Mesenchymal stem cell (in vitro differentiated cells and primary cell): ENCODE measurements at regions not wholly inside any gene's neighbourhood (a gene's known extent, or its start where the extent isn't known, plus 50 kb on each side); places are given as distances from the start of the nearest gene placed in this dataset.

ENCODE experiments used
- DNase-seq: peaks from one replicate; pipeline ENCODE4 v3.0.0-alpha.2; 2013
- H2AFZ ChIP-seq: one replicate; pipeline ENCODE4 v1.6.1; 2013; ENCODE audit warnings: low read depth, mild to moderate bottlenecking, control low read depth, inconsistent platforms, low read length, moderate library complexity
- H2AK5ac ChIP-seq: 2 replicates; pipeline ENCODE4 v1.6.1; 2013; ENCODE audit warnings: low read length, moderate library complexity, mild to moderate bottlenecking, inconsistent platforms; ENCODE audit not compliant: severe bottlenecking
- H2BK120ac ChIP-seq: one replicate; pipeline ENCODE4 v1.6.1; 2013; ENCODE audit warnings: low read depth, mild to moderate bottlenecking, inconsistent platforms, low read length, moderate library complexity
- H2BK12ac ChIP-seq, 2 experiments: one replicate each; pipeline ENCODE4 v1.6.1; 2013; ENCODE audit warnings: inconsistent platforms in 2 of 2, low read length in 2 of 2, mild to moderate bottlenecking in 2 of 2, moderate library complexity in 2 of 2, control low read depth in 1 of 2
- H2BK15ac ChIP-seq: one replicate; pipeline ENCODE4 v1.6.1; 2013; ENCODE audit warnings: mild to moderate bottlenecking, low read depth, inconsistent platforms; ENCODE audit not compliant: poor library complexity, severe bottlenecking
- H2BK5ac ChIP-seq: 2 replicates; pipeline ENCODE4 v1.6.1; 2013; ENCODE audit warnings: low read depth, mild to moderate bottlenecking, low read length, control low read depth, inconsistent platforms; ENCODE audit not compliant: poor library complexity, severe bottlenecking
- H3K14ac ChIP-seq, 2 experiments: one replicate each; pipeline ENCODE4 v1.6.1; 2013; ENCODE audit warnings: inconsistent platforms in 2 of 2, low read length in 2 of 2, control low read depth in 1 of 2, mild to moderate bottlenecking in 1 of 2, moderate library complexity in 1 of 2
- H3K18ac ChIP-seq, 2 experiments: one replicate each; pipeline ENCODE4 v1.6.1; 2013; ENCODE audit warnings: inconsistent platforms in 2 of 2, low read length in 2 of 2, control low read depth in 1 of 2, low read depth in 1 of 2, mild to moderate bottlenecking in 1 of 2
- H3K23ac ChIP-seq, 2 experiments: one replicate each; pipeline ENCODE4 v1.6.1; 2013; ENCODE audit warnings: inconsistent platforms in 2 of 2, low read length in 2 of 2, mild to moderate bottlenecking in 2 of 2, moderate library complexity in 2 of 2, control low read depth in 1 of 2
- H3K27ac ChIP-seq: 2 replicates; pipeline ENCODE4 v1.5.1; 2013; ENCODE audit warnings: mild to moderate bottlenecking, moderate library complexity, low read length, control low read depth, inconsistent platforms; ENCODE audit not compliant: poor library complexity, severe bottlenecking
- H3K27me3 ChIP-seq, 2 experiments: 2 replicates each; pipeline versions ENCODE4 v1.6.1 to v1.7.0; 2013; ENCODE audit warnings: low read length in 2 of 2, mild to moderate bottlenecking in 2 of 2, moderate library complexity in 2 of 2, control low read depth in 1 of 2, inconsistent platforms in 1 of 2; ENCODE audit not compliant: control insufficient read depth in 1 of 2, insufficient read depth in 1 of 2
- H3K36me3 ChIP-seq, 2 experiments: 2 replicates each; pipeline versions ENCODE4 v1.6.1 to v1.7.0; 2013; ENCODE audit warnings: low read length in 2 of 2, control low read depth in 1 of 2, inconsistent platforms in 1 of 2, low read depth in 1 of 2, mild to moderate bottlenecking in 1 of 2; ENCODE audit not compliant: insufficient read depth in 2 of 2, control insufficient read depth in 1 of 2
- H3K4ac ChIP-seq, 2 experiments: one replicate each; pipeline ENCODE4 v1.6.1; 2013; ENCODE audit warnings: inconsistent platforms in 2 of 2, low read length in 2 of 2, mild to moderate bottlenecking in 2 of 2, moderate library complexity in 2 of 2, control low read depth in 1 of 2, low read depth in 1 of 2
- H3K4me1 ChIP-seq: 2 replicates; pipeline ENCODE4 v1.6.1; 2013; ENCODE audit warnings: low read depth, low read length, control low read depth; ENCODE audit not compliant: control insufficient read depth, insufficient read depth
- H3K4me2 ChIP-seq: 2 replicates; pipeline ENCODE4 v1.6.1; 2013; ENCODE audit warnings: low read length, mild to moderate bottlenecking, inconsistent platforms; ENCODE audit not compliant: poor library complexity, severe bottlenecking
- H3K4me3 ChIP-seq, 2 experiments: 2 replicates each; pipeline versions ENCODE4 v1.5.1 to v1.7.0; 2013; ENCODE audit warnings: low read length in 2 of 2, mild to moderate bottlenecking in 2 of 2, control low read depth in 1 of 2, low read depth in 1 of 2; ENCODE audit not compliant: insufficient read depth in 1 of 2
- H3K79me1 ChIP-seq: replicated peaks from 2 replicates; pipeline ENCODE4 v1.6.1; 2013; ENCODE audit warnings: mild to moderate bottlenecking, control low read depth, low read length, inconsistent platforms; ENCODE audit not compliant: poor library complexity, severe bottlenecking
- H3K9ac ChIP-seq: 2 replicates; pipeline ENCODE4 v1.7.0; 2013; ENCODE audit warnings: mild to moderate bottlenecking, low read length, moderate library complexity
- H3K9me3 ChIP-seq: 2 replicates; pipeline ENCODE4 v1.7.0; 2013; ENCODE audit warnings: mild to moderate bottlenecking, low read length; ENCODE audit not compliant: control insufficient read depth
- H4K8ac ChIP-seq: one replicate; pipeline ENCODE4 v1.6.1; 2013; ENCODE audit warnings: inconsistent platforms, mild to moderate bottlenecking, low read length, moderate library complexity
- H4K91ac ChIP-seq: one replicate; pipeline ENCODE4 v1.6.1; 2013; ENCODE audit warnings: mild to moderate bottlenecking, low read length, inconsistent platforms
- WGBS: methylation state at CpG from one replicate; pipeline ENCODE4 v1.1.7; 2013; ENCODE audit warnings: mixed read lengths; 5-methylcytosine and 5-hydroxymethylcytosine counted together

GRCh38 chr3:150081084-150081483 is 110.4 kb upstream of the PFN2 start:
- DNase-seq: peak; percentile 59
- H4K8ac ChIP-seq: no peak overlapping the region
- H2AFZ ChIP-seq: no peak overlapping the region
- no peak overlapping the region for H2BK12ac ChIP-seq
- no peak overlapping the region for H3K9ac ChIP-seq
- H3K27me3 ChIP-seq: no peaks in the 10 kb centered on the region
- H2BK5ac ChIP-seq: no peak overlapping the region
- H2BK120ac ChIP-seq: no peak overlapping the region
- H2BK15ac ChIP-seq: no peak overlapping the region
- no peaks in the 10 kb centered on the region for H3K79me1 ChIP-seq
- H3K18ac ChIP-seq: no peak overlapping the region
- WGBS: 46% methylated on average over 4 of the region's 4 CpGs
- H4K91ac ChIP-seq: no peak overlapping the region
- H3K27ac ChIP-seq: no peak overlapping the region
- peaks cover 12% of the 10 kb centered on the region for H3K9me3 ChIP-seq
- no peak overlapping the region for H3K4me2 ChIP-seq
- no peak overlapping the region for H3K4me3 ChIP-seq
- H3K14ac ChIP-seq: no peak overlapping the region
- H3K36me3 ChIP-seq: no peaks in the 10 kb centered on the region
- no peak overlapping the region for H2AK5ac ChIP-seq
- H3K4me1 ChIP-seq: peaks cover 13% of the 10 kb centered on the region
- H3K4ac ChIP-seq: no peak overlapping the region
- no peak overlapping the region for H3K23ac ChIP-seq

DNA sequence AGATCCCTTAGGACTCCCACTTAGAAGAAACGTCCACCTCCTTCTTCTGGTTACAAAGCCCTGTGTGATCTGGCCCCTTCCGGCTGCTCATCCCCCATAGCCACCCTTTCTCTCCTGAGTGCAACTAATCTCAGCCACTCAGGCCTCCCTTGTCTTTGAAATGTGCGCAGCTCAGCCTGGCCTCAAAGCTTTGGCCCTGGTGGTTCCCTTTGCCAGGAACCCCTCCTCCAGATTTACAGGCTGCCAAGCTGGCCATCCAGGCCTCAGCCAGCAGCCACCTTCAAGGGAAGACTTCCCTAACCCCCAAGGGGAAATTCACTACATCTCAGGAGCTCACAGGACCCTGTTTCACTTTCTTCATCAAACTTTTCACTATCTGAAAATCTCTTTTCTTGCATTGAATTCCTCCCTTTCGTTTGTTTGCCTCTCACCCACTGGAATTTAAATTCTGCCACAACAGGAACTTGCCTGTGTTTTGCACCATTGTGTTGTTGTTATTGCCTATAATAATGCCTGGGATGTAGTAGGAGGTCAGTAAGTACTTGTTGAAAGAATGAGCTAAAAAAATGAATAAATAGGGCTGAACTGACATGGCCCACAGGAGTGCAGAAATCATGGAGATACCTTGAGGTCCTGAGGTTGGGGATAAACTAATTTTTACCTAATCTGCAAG is 109.5 kb upstream of the PFN2 start:
- Histone ChIP-seq H2BK120ac (peak overlapping the region; percentile 86), H3K4me3 (no peak overlapping the region), H3K36me3 (no peaks in the 10 kb centered on the region), H3K9ac (peak overlapping the region; percentile 74), H3K9me3 (peaks cover 15% of the 10 kb centered on the region), H2BK5ac (peak overlapping the region; percentile 31), H3K14ac (no peak overlapping the region), H4K8ac (peak overlapping the region; percentile 88), H2AFZ (peak overlapping the region; percentile 8), H3K4me2 (no peak overlapping the region), H4K91ac (no peak overlapping the region), H3K4me1 (peaks cover 13% of the 10 kb centered on the region), H2AK5ac (peak overlapping the region; percentile 94), H3K27me3 (no peaks in the 10 kb centered on the region), H3K79me1 (no peaks in the 10 kb centered on the region), H3K4ac (peak overlapping the region; percentile 29 to 49), H2BK12ac (peak overlapping the region; percentile 51 to 59), H3K23ac (no peak overlapping the region), H3K27ac (peak overlapping the region; percentile 72), H3K18ac (peak overlapping the region; percentile 23 to 62), H2BK15ac (no peak overlapping the region)
- WGBS: 46% methylated on average over 4 of the region's 4 CpGs
- DNase-seq: no peak

GRCh38 chr3:150079029-150079739 is 108.5 kb upstream of the PFN2 start:
- Histone ChIP-seq H3K4me3 (peak overlapping the region in 1 of 2 experiments; percentile 6), H3K23ac (no peak overlapping the region), H3K4me2 (no peak overlapping the region), H3K4ac (peak overlapping the region; percentile 9 to 45), H2AK5ac (peak overlapping the region; percentile 94), H3K27me3 (no peaks in the 10 kb centered on the region), H4K8ac (peak overlapping the region; percentile 56), H3K4me1 (peaks cover 13% of the 10 kb centered on the region), H3K14ac (no peak overlapping the region), H3K9me3 (peaks cover 15% of the 10 kb centered on the region), H3K9ac (peak overlapping the region; percentile 74), H3K79me1 (no peaks in the 10 kb centered on the region), H4K91ac (no peak overlapping the region), H2BK5ac (no peak overlapping the region), H2BK12ac (peak overlapping the region; percentile 20 to 68), H3K36me3 (no peaks in the 10 kb centered on the region), H2BK120ac (peak overlapping the region; percentile 42), H3K27ac (peak overlapping the region; percentile 72), H2BK15ac (peak overlapping the region; percentile 57), H3K18ac (peak overlapping the region; percentile 16 to 23), H2AFZ (no peak overlapping the region)
- peak; percentile 86 for DNase-seq
- WGBS: 48% methylated on average over 4 of the region's 5 CpGs

DNA sequence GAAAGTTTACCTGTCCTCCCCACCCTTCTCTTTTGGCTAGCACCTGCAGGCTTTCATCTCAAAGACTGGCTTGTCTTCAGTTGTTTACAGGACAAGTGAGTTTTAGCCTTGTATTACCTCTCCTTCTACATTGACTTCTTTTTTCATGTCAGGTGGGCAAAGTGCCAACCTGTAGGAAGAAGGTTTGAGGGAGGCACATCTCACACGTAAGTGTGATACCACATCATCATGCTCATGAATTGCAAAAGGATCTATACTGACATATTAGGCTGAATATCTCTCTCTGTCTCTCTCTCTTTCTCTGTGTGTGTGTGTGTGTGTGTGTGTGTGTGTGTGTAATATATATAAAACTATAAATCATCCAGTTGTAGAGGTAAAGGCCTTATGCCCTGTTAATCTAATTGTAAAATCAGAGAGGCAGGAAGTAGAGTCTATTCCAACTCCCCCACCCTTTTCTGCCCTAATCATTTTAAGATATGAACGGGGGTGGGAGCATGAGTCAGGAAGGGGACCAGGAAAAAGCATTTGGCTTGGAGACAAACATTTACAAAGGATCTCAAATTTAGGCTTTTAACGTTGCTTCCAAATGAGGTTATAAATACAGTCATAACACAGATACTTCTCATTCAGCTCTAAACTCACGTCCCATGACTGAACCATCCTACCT is 107.0 kb upstream of the PFN2 start:
- Histone ChIP-seq H2BK15ac (no peak overlapping the region), H3K23ac (no peak overlapping the region), H2BK12ac (no peak overlapping the region), H2BK5ac (no peak overlapping the region), H2BK120ac (no peak overlapping the region), H3K36me3 (no peaks in the 10 kb centered on the region), H3K9ac (peak overlapping the region; percentile 74), H3K27me3 (no peaks in the 10 kb centered on the region), H3K27ac (no peak overlapping the region), H3K4me3 (no peak overlapping the region), H3K4ac (no peak overlapping the region), H3K18ac (no peak overlapping the region), H4K8ac (no peak overlapping the region), H4K91ac (no peak overlapping the region), H3K4me1 (peaks cover 18% of the 10 kb centered on the region), H3K4me2 (no peak overlapping the region), H2AFZ (no peak overlapping the region), H3K9me3 (peaks cover 15% of the 10 kb centered on the region), H3K14ac (no peak overlapping the region), H3K79me1 (no peaks in the 10 kb centered on the region), H2AK5ac (no peak overlapping the region)
- no peak for DNase-seq
- no CpG with 5 or more reads among the region's 4 CpGs for WGBS
